ENCODE measurements at regions not wholly inside any gene's neighbourhood (a gene's known extent, or its start where the extent isn't known, plus 50 kb on each side); places are given as distances from the start of the nearest gene placed in this dataset.

DNA sequence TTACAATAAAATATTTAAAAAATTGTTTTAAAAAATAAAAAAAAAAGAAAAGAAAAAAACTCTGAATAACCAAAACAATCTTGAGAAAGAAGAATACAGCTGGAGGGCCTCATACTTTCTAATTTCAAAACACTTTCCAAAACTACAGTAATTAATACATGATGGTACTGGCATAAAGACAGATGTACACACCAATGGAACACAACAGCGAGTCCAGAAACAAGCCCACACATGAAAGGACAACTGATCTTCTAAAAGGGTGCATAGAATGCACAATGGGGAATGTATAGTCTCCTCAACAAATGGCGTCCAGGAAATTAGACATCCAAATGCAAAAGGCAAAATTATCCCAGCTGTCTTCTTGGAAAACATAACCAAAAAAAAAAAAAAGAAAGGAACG is 99.6 kb downstream of the LURAP1L start:
- ATAC-seq, result no peak
- no peak for DNase-seq (ENCODE audit: missing footprints)
- intact Hi-C loops (cut with DNase I), result no loop called here

DNA sequence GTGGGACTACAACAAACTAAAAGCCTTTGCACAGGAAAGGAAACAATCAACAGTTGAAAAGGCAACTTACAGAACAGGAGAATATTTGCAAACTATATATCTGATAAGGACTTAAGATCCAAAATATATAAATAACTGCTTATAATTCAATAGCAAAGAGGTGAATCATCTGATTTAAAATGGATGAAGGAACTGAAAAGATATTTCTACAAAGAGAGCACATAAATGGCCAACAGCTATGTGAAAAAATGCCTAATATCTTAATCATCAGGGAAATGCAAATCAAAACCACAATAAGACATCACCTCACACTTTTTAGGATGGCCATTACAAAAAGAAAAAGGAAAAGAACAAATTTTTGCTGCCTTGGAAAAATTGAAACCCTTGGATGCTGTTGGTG is 100.4 kb downstream of the LURAP1L start:
- ATAC-seq, result no peak
- no peak for DNase-seq (ENCODE audit: missing footprints)
- intact Hi-C loops (cut with DNase I), result no loop called here

DNA sequence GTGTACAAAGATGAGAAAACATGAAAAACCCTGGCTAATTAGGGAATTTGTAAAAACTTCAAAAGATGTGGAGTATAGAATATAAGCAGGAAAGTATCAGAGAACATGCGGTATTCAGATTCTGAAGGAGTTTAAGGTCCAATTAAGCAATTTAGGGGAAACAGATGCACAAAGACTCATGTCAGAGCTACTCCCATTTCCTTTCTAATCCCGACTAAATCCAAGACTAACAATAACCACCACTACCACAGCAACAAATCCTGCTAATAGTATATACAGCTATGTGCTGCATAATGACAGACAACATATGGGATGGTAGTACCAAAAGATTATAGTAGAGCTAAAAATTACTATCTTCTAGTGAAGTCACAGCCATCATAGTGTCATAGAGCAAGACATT is 102.1 kb downstream of the LURAP1L start:
- DNase-seq (ENCODE audit: missing footprints) (no peak), ATAC-seq (no peak)
- intact Hi-C loops (cut with DNase I), result no loop called here

DNA sequence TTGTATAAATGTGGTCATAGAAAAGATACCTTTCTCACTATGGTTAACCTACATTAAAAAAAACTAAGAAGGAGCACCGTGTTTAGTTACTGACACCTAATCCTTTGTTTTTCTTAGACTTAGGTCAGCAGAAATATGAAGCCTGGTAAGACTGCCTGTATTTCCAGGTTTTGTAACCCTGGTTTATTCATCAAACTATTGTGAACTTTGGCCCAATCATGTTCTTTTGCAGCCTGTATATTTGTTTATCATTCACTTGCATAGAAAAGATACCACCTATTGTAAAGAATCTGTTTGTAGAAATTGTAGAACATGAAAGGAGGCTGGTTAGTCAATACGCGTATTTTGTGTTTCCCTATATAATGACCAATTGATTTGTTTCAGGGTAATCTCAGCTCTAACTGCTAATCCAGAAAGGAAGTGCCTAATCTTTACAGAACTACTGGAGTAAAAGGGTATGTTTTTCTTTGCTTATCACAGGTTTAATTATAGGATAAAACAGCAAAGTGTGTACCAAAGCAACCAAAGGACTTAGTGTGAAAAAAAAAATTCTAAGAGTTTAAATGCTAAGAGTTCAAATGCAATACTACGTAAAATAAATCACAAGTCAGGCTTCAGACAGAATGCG is 103.6 kb downstream of the LURAP1L start:
- ATAC-seq (no peak), DNase-seq (ENCODE audit: missing footprints) (no peak)
- intact Hi-C loops (cut with DNase I), result no loop called here

DNA sequence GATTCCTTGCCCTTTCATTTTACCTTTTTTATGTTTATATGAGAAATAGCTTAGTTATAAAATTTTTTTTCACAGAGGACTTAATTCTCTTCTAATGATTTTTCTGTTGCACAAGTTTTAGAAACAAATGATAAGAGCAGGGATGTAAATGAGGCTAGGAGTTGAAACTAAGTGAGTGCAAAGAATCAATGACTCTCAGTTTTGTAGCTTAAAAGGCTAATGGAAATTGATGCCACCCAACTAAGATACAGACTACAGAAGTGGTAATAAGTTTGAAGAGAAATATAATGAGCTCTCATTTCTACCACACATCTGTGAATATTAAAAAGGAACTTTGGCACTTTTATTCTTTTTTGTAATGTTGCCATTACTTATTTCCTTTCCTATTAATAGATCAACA is 105.1 kb downstream of the LURAP1L start:
- ATAC-seq (no peak), DNase-seq (ENCODE audit: missing footprints) (no peak)
- intact Hi-C loops (cut with DNase I), result loop anchor here (5.0 kb wide), 1 partner anchor 103 kb away; the partner anchor contains the start of gene LURAP1L

DNA sequence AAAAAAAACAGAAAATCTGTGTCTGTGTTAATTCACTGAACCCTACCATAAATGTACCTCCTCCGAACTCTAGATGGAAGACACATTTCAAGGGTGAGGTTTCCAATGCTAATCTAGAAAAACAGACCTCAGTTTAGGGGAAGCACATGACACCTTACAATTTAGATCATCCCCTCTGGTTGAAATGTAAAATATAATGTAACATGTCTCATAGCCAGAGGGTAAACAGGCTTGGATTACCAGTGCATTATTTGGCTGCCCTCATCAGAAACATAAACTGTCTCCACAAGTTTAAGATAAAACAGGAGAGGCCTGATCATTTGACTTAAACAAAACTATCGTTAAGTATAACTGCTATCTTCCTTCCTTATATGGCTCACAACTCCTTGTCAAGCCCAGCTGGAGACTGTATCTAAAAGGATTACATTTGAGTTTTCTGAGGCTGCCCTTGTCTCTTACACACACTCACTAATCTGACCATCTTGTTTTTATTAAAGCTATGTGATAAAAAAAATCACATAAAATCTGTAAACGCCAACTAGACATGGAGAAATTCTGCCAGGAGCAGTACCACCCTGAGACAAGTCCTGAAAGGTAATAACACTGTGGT is 105.7 kb downstream of the LURAP1L start:
- ATAC-seq (no peak), DNase-seq (ENCODE audit: missing footprints) (no peak)
- intact Hi-C loops (cut with DNase I), result loop anchor here (5.0 kb wide), 1 partner anchor 103 kb away; the partner anchor contains the start of gene LURAP1L

DNA sequence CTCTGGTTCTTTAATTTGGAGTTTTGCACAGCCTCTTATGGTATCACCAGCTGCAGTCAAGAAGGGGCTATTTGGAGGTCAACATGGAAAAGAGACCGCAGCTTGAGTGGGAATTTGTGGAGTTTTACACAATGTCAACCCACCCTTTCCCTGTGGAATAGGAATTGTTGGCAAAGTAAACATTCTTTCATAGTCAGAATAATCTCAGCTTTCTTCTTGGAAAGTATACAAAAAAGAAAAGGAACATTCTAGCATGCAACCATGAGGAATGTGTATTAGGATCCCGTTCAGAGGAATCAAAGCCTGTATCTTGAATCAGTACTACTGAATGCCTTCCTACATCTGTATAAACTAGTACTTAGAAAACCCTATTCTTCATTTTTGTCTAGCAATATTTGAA is 107.6 kb downstream of the LURAP1L start:
- intact Hi-C loops (cut with DNase I), result loop anchor here (1.0 to 5.0 kb wide), 2 partner anchors 105 to 159 kb away; partner anchors contain the start of gene LURAP1L
- DNase-seq (ENCODE audit: missing footprints) (no peak), ATAC-seq (peak; percentile 83)

DNA sequence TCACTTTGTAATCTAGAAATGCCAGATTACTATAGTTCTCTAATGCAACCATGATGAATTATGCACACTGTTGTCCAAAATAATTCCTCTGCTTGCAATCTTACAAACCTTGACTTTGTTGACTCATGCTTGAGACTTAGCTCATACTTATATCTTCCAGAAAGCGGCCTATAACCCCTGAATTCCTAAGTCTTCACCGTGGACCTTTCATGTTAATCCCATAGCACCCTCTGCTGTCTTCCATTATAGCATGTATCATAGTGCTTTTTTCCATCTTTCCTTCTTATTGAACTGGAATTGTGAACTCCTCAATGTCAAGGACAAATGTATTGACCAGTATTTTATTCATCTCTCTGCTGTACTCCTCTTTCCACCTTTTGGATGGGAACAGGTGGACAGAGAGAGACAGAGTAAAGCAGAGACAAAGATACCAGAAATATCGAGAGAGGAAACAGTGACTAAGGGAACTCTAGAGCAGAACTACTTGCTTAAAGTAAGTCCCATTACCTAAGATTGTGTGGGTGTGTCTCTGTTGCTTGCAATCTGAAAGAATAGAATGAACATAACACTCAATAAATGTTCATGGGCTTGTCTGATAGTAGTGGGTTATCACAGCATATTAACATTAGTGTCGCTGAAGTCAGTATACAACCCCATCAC is 110.0 kb downstream of the LURAP1L start:
- ATAC-seq (peak; percentile 61), DNase-seq (ENCODE audit: missing footprints) (no peak)
- intact Hi-C loops (cut with DNase I), result loop anchor here (5.0 kb wide), 1 partner anchor 108 kb away; the partner anchor contains the start of gene LURAP1L

DNA sequence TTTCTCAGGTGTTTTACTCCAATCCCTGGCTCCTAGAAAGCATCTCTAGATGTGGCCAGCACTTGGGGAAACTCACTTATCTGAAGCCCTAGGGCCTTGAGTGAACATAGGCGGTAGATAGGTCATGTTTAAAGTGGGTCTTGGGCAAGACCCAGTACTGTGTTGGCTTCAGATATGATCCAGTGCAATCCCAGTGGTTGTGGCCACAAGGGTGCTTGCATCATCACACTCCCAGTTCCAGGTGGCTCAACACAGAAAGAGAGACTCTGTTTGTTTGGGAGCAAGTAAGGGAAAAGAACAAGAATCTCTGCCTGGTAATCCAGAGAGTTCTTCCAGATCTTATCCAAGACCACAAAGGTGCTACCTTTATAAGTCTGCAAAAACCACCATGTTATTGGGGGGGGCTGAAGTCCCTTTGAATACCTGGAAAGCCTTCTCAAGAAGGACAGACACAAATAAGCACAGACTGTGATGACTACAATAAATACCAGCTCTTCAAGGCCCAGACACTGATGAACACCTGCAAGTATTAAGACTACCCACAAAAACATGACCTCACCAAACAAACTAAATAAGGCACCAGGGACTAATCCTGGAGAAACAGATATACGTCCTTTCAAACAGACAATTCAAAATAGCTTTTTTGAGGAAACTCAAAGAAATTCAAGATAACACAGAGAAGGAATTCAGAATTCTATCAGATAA is 114.7 kb downstream of the LURAP1L start:
- no peak for DNase-seq (ENCODE audit: missing footprints)
- ATAC-seq, result no peak
- intact Hi-C loops (cut with DNase I), result no loop called here

DNA sequence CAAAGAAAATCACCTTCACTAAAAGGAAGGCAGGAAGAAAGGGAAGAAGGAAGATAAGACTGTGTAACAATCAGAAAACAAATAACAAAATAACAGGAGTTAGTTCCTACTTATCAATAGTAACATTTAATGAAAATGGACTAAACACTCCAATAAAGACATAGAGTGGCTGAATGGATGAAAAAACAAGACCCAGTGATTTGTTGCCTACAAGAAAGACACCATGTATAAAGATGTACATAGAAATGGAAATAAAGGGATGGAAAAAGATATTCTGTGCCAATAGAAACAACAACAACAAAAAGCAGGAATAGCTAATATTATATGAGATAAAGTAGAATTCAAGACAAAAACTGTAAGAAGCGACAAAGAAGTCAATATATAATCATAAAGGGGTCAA is 116.8 kb downstream of the LURAP1L start:
- intact Hi-C loops (cut with DNase I), result no loop called here
- DNase-seq (ENCODE audit: missing footprints) (no peak), ATAC-seq (no peak)

DNA sequence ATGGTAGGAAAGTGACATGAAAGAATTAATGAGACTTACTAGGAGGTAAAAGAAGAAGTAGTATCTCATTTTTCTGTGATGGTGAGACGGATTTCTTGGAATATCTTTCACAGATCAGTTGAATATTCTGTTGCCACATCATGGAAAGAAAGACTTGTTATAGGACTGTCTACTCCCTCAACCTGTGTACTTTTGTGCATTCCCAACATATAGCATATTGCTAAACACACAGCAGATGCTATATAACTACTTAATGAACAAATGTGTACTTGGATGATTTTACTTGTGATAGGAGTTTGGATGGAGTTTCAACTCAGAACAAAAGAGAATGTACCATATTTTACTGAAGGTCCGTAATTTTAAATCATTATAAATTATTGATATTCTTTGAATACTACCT is 128.5 kb downstream of the LURAP1L start:
- DNase-seq (ENCODE audit: missing footprints) (no peak), ATAC-seq (no peak)
- intact Hi-C loops (cut with DNase I), result no loop called here

DNA sequence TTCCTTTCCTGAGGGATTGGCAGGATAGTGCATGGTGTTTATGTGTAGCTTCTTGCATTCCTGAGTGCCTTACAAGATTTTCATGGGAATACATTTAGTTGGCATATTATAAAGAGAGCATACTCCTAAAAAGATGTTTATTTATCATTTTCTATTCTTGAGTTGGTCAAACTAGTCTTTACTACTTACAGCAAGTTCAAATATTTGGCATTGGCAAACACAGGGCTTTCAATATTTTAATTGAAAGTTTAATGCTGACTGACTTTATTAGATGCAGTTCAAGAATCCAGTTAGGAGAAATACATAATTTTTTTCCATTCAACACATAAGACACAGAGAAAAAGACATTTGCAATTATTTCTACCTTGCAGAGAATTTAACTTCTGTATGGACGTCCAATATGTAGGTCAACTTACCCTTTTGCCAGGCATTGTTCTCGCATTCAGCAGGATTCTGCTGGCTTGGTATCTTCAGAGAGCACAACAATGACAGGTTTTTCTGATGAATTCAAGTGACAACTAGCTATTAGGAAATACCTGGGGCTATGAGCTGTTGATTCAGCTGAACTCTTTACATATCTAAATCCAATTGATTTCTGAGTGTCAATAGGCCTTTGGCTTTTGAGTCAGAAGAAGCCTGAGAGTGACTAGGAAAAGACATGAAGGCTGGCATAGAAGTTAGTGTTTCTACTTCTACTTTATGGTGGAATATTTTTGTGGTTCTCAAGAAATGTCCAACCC is 129.6 kb downstream of the LURAP1L start:
- intact Hi-C loops (cut with DNase I), result no loop called here
- no peak for ATAC-seq
- DNase-seq (ENCODE audit: missing footprints), result no peak

DNA sequence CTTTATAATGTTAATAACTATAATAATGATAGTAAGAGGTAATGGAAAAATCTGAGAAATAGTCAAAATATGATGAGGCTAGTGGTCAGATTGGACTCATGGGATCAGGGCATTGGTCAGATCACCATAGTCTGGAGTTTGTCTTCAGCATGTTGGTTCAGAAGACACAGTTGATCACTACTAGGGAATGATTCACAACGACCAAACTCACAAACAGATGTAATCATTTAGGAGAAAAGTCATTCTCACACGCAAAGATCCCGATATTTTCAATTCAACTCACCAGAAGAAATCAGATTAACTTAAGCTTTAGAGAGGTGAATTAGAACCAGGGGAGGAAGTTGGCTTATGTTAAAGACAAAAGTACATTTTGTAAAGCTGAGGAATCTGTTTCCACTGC is 131.8 kb downstream of the LURAP1L start:
- intact Hi-C loops (cut with DNase I), result no loop called here
- ATAC-seq (no peak), DNase-seq (ENCODE audit: missing footprints) (no peak)

DNA sequence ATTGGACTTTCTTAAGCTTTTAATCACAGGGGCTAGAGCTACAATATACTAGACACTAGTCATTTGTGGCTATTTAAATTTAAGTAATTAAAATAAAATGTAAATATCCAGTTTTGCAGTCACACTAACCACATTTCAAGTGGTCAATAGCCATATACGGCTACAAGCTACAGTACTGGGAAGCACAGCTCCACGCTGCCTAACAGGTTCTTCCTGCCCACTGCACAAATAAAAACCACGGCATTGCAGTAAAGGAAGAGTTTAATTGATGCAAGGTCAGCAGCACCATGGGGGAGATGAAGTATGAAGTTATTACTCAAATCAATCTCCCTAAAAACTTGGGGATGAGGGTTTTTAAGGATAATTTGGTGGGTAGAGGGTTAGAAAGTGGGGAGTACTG is 134.1 kb downstream of the LURAP1L start:
- DNase-seq (ENCODE audit: missing footprints), result no peak
- intact Hi-C loops (cut with DNase I), result no loop called here
- no peak for ATAC-seq

DNA sequence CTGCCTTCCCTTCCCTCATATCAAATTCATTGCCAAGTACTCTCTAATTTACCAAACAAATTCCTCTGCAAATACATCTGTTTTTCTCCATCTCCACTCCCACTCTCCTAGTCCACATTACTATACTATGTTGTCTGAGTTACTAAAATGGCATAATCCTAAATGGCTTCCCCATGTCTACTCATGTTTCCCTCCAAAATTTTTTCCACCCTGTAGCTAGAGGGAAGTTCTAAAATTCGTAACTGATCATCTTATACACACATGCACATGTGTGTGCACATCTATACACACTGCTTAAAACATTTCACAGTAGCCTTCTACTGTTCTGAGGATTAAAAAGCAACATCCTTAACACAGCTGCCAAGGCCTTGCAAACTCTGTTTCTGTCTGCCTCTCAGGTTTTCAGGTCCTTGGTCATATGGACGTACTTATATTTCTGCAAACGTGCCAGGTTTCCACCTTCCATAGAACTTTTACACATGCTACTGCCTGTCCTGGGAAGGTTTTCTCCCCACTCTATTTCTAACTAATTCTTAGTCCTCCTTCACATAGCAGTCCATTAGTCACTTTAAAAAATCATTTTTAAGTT is 140.6 kb downstream of the LURAP1L start:
- intact Hi-C loops (cut with DNase I), result no loop called here
- no peak for ATAC-seq
- no peak for DNase-seq (ENCODE audit: missing footprints)

DNA sequence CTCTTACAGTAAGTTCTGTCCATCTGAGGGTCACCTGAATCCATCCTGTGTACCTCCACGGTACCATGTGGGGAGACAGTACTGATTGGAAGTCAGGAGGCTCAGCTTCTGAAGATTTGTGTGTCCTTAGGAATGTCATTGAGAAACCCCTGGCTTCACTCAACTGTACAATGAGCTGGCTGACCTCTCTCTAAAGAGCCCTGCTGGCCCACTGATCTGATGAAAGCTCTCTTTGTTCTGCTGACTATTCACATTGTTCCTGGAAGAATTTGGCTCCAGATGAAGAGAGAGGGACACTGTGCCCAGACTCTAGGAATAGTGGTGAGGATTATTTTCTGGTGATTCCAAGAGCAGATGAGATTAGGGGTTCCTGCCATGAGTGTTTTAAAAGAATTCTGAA is 141.2 kb downstream of the LURAP1L start:
- no peak for DNase-seq (ENCODE audit: missing footprints)
- ATAC-seq, result peak; percentile 56
- intact Hi-C loops (cut with DNase I), result no loop called here

DNA sequence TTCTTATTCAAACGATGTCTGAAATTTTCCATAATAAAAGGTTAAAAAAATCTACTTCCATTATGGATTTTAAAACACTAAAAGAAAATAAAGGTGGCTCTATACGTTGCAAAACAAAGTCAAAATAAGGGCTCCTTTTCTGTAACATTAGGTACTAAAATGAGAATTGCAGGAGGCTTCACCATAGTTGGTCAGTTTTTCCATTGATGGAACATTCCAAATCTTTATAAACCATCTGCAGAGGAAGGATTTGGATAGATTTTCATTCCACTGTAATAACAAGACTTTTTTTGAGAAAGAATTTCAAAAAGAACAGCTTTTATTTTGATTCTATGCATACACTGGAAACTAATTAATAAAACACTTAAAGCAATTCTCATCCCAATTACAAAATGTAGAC is 145.6 kb downstream of the LURAP1L start:
- no peak for DNase-seq (ENCODE audit: missing footprints)
- intact Hi-C loops (cut with DNase I), result no loop called here
- no peak for ATAC-seq

DNA sequence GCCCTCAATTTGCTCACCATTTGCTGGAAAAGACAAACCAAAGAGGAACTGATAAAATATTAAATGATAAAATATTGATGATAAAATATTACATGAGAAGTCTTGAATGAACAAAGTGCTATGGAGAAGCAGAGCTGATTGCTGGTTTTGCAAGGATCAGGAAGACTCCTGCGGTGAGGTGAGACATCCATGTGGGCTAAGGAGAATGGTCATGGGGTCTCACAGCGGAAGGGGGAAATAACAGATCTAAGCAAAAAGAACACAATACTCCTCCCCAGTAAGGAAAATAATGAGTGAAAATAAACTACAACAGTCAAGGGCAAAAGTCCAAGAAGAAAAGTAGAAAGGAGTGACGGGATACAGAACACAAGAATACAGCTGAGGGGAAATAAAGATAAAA is 146.8 kb downstream of the LURAP1L start:
- intact Hi-C loops (cut with DNase I), result no loop called here
- ATAC-seq (no peak), DNase-seq (ENCODE audit: missing footprints) (no peak)
